ENCODE measurements at regions not wholly inside any gene's neighbourhood (a gene's known extent, or its start where the extent isn't known, plus 50 kb on each side); places are given as distances from the start of the nearest gene placed in this dataset.
A peak's percentile ranks its signal among the peaks of the same experiment; 100 is the strongest.

DNA sequence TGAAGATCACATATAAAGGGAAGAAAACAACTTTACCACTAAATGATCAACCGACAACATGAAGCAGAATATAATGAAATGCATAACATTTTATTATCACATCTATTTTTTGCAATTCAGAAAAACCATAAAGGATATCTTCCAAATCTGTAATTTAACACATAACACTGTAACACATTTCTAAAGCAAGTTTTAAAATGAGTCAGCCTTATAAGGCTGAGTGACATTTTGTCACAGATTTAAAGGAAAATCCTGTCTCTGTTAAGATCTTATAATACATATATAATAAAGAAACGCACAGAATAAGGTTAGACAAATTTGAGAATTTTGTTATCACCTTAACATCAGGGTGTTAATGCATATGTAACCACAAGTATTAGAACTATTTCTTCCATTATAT lies 198.4 kb upstream of the RASA1 start:
- no peak for DNase-seq

DNA sequence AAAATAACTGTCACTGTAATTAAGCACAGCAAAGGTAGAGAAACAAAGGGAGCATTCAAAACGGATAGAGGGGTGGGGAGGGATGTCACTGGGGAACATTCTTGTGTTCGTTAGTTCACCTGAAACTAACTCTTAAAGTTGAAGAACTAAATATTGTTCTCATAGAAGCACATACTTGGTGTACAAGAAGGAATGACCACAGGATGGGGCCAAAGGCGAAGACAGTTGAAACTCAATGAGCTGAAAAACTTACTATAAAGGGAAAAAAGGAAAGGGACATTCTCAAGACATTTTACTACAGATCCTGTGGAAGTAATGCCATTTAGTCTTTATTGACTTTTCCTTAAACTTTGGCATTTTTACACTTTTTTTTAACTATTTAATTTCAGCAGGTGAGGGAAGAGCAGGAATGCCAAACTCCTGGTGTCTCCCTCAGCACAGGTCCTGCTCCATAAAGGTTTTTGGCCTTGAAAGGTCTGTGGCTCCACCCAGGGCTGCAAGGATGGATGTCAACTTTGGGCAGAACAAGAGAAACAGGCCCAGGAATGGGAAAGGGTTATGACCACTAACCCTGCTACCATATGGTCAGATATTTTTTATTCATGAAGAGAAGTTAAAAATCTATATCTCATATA lies 197.6 kb upstream of the RASA1 start:
- peak; percentile 42 for DNase-seq

DNA sequence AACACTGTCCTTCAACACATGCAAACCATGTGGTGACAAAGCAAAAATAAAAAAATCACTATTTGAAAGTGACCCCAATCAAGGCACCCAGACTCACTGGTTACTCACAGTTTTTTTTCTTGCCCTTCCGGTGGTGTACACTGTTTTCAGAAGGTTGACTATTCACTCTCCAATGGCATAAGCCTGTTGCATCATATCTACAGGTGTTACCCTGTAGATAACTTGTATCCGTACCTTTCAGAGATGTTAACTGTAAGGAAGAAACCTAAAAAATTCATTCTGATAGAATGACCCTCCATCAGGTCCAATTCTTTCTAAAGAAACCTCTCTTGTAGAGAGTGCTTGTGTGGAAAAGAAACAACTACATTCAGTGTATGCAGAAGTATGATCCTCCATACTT lies 193.6 kb upstream of the RASA1 start:
- no peak for DNase-seq

DNA sequence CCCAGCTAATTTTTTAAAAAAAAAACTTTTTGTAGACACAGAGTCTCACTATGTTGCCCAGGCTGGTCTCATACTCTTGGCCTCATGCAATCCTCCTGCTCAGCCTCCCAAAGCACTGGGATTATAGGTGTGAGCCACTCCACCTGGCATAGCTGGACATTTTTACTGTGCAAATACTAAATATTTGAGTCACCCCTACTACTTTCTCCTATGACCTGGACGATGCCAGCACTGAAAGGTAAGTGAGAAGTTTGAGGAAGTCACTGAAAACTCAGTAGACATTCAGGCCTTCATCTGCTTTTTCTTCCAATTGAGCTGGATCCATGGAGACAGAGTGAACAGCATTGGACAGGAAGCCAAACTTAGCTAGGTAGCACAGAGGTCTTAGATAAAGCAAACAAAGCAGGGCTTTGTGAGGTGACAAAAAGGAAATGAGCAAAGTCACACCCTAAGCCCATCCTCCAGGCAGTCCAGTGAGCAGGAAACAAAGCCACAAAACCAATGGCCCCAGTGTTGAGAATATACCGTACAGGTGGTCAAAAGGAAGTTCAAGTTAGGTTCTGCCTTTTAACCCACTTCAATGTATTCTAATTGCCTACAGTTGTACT lies 192.6 kb upstream of the RASA1 start:
- DNase-seq = no peak

DNA sequence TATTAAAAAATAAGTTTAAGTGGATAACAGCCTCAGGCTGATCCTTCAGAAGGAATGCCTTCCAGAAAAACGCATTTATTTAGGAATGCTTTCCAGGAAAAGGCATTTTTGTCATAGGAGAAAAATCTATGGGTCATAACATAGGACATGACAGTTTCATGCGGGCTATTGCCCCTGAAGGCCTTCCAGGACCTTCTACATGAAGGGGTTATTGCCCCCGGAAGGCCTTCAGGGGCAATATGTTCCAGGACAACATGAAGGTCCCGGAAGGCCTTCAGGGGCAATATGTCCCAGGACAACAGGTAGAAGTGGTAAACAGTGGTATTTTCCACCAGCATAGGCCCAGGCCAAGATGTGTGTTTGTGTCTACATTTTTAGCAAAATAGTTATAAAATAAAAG lies 191.3 kb upstream of the RASA1 start:
- no peak for DNase-seq

DNA sequence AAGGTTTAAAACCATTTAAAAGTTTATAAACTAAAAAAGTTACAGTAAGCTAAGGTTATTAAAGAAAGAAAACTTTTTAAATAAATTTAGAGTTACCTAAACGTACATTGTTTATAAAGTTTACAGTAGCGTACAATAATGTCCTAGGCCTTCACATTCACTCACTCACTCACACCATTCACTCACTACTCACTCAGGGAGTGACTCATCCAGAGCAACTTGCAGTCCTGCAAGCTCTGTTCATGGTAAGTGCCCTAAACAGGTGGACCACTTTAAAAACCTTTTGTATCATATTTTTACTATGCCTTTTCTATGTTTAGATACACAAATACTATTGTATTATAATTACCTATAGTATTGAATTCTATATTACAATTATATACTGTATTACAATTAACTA lies 190.8 kb upstream of the RASA1 start:
- no peak for DNase-seq

DNA sequence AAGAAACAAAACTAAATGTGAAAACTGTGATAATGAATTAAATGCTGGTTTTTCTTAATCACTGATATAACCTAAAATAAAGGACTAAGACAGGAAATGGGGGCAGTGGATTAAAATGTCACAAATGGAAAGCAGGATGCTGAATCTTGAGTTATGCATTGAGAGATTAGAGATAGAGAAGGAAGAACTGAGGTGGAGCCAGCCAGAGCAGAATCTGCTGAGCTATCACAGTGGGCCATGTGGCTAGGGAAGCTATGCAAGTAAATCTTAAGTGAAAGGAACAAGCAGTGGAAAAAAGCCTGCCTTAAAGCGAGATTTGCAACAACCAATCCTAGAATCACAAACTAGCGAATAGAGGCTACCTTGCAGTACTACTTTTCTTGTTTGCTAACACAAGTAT lies 188.5 kb upstream of the RASA1 start:
- peak; percentile 27 for DNase-seq

DNA sequence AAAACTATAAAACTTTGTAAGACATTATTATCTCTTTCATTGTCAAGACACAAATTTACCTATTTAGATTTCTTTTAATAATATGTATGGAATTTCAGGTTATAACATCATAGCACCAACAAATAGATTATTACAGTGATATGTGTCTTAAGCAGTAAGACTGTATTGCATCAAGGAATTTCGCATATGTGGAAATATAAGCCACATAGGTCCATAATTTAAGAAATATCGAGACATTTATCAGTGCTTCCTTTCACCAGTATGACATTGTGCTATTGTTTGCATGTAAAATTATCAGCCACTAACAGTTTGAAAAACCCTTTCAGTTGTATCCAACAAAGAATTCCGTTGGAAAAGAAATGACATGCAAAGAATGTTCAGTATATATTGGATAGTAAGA lies 186.7 kb upstream of the RASA1 start:
- peak; percentile 19 for DNase-seq

DNA sequence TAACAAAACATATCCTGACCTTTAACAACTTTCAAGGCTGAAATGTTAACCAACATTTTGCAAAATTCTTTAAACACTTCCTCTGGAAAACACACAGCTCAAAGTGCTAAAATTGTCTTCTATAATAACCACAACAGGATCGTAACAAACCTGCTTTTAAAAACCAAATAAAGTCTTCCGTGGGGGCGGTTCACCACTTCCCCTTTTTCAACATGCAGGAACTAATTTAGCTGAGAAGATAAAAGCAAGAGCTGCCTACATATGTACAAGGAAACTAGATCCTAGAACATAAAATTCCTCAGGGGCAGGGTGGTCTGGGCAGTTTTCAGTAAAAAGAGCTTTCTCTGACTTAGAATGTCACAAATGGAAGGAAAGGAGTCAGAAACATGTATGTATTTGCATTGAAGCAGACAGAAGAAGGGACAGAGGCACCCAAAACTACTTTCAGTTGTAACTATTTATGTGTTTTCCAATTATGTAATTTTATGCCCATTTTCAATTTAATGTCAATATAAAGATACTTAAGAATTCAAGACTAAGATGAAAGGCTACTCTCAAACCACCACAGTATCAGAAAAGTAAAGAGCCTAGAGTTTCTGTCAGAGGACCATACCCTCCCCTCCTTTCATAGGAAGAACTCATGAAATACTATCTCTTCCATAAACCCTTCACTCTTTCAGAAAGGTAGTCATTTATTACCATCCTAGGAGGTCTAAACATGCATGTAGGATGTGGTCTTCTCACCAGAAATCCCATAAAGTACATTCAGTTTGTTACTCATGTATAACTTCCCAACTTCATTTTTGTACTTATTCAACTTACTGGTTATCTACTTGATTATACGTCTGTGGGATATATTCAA lies 185.9 kb upstream of the RASA1 start:
- DNase-seq = peak; percentile 73

DNA sequence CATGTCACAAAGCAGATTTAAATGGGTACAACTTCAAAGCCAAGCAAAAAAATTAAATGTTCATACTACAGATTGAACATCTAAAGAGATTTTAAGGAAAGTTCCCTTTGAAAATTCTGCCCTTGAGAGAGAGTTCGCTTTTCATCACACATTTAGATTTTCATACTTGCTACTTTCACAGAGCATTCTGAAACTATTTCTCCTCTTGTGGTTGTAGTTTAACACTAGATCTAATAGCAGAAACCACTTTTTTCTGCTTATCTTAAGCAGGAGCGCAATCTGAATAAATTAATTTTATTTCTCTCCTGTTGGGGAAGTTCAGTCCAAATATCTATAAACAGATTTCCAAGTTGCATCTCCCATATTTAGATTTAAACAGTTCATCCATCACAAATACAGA lies 173.3 kb upstream of the RASA1 start:
- DNase-seq = no peak

DNA sequence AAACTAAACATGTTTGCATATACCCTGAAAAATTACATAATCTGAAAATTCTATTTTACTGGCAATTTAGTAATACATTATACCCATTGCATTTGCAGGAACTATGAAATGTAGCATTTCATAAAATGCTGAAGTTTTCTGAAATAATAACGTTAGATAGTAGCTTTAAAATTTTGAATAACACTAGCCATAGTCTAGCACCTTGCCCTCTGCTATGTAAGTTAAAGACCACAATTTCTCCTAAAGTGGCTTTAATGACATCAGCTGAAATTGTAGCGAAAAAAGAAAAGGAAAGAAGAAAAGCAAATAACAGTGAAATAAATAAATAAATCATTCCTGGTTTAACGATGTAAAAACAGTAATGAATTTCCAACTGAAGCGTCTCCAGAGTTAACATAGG lies 172.8 kb upstream of the RASA1 start:
- DNase-seq = no peak

DNA sequence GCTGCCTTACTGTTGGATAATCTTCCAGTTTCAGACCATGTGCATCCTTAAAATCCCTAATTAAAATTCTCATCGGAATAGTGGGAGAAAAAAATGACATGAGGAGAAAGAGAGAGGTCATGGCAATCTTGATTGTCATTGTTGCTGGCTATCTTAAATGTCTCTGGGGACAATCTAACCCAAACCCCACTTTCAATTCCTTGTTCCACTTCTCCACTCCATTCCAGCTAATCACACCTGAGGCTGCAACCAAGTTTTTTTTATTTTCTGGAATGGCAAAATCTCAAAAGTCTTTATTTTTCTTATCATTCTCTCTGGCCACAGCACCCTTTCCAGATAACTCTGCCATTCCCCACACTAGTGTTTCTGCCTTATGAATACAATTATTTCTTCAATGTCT lies 171.9 kb upstream of the RASA1 start:
- no peak for DNase-seq

DNA sequence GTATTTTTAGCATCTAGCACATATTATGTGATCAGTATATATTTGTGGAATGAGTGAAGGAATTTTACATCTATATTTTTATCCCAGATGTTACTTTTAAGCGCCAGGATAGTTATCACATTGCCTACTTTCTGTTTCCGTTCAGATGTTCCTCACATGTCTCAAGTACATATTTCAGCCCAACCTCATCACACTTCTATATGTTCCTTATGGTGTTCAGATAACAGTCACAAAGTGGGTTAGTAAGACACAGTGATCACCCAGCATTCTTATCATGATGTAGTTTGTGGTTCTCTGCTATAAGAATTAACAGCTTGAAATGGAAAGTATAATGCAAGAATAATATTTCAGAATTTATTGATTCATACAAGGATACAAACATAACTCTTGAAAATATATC lies 170.0 kb upstream of the RASA1 start:
- no peak for DNase-seq

DNA sequence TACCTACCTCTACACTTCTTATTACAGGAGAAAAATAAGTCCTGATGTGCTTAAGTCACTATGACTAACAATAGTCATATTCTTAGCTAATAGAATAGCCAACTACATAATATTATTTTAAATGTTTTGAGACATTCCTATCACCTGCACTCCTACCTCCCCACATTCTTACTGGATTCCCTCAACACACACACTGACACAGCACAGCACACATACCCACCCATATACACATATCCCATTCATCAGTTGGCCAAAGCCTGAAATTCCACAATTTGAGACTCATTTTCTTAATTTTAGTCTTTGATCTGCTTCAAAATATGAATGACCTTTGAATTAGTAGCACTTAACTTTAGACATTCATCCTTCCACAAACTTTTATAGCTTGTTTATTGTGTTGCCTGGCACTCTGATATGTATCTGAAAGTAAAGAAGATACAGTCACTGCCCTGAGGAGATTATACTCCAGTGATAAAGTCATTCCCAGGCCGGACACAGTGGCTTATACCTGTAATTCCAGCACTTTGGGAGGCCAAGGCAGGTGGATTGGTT lies 168.3 kb upstream of the RASA1 start:
- DNase-seq = no peak

DNA sequence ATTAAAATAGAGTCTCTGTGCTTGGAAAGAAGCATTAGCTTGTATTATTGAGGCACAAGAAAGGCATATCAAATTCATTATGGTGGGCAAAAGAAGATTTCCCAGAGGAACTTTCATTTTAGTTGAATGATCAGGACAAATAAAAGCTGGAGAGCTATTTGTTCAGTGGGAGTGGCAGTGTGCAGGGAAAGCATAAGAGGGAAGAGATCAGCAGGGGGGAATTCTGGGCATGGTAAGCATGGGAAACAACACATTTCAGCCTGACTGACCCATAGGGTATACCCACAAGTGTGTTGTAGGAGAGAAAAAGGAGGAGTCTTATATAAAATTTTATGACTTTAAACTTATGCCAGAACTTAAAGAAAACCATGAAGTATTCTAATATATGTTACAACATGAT lies 167.7 kb upstream of the RASA1 start:
- DNase-seq = no peak

DNA sequence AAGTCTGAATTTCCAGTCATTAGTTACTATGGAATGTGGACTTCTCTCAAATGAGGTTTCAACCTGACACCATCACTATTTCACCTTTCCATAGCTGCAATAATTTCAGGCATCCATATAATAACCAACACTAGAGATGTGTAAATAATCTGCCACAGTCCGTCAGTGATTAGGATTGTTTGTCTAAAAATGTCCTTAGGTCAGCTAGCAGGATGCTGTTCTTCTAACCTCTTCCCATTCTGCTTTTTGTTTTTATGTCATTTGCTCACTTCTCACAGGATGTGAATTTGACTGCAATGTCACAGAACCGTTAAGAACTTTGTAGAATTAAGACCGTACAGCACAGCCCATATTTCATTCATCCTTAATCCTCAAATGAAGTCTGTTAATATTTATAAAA lies 166.4 kb upstream of the RASA1 start:
- no peak for DNase-seq

DNA sequence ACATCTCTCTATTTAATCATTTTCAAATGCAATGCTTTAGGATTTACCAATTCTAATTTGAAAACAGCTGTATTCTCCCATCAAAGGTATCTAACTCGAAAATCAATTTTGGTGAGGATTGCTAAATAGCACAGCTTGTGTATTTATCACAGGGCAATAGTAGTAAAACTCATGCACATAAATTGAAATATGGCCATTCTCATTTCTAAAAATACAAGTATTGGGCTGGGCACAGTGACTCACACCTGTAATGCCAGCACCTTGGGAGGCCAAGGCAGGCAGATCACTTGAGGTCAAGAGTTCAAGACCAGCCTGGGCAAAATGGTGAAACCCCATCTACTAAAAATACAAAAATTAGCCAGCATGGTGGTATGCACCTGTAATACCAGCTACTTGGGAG lies 164.8 kb upstream of the RASA1 start:
- no peak for DNase-seq

DNA sequence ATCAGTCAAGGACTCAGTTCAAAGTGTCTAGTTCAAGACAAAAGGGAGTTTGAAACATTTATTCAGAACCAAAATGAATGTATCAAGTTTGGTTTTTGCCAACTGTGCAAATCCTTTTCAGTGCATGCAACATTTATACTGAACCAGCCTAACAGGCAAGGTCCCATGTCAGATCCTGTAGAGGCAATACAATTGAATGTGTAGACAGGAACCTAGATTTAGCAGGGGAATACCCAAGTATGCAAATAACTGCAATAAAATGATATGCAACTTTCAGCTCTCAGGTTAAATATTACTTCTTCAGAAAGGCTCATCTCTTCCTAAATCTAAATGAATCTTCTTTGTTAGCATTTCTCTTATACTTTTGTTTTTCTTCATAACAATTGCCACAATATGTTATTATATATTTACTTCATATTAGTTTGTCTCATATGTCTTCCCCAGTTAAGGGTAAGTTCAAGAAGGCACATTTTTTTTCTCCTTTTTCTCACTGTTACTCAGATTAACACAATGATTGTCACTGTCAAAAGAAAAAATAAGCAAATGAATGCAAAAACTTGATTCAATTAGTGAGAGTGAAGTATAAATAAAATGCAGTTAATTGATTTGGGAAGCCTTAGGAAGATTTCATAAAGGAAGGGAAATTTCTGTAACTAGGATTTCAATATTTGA lies 163.9 kb upstream of the RASA1 start:
- no peak for DNase-seq

DNA sequence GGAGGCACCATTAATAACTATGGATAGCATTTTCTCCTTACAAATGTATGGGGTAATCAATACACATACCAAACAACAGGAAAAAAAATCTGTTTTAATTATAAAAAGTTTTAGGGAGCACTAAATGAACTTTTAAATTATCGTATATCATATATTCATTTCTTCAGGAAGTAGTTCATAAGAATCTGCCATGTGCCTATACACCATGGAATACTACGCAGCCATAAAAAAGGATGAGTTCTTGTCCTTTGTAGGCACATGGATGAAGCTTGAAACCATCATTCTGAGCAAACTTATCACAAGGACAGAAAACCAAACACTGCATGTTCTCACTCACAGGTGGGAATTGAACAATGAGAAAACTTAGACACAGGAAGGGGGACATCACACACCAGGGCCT lies 162.1 kb upstream of the RASA1 start:
- DNase-seq = no peak

DNA sequence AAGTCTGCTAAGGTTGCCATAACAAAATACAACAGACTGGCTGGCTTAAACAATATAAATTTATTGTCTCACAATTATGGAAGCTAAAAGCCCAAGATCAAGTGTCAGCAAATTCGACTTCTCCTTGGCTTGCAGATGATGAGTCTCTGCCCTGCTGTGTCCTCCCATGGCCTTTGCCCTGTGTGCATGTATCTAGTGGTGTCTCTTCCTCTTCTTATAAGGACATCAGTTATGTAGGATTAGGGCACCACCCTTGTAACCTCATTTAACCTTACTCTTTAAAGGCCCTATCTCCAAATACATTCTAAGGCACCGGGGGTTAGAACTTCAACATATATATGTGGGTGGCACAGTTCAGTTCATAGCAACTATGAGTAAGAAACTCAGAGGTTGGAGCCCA lies 157.9 kb upstream of the RASA1 start:
- DNase-seq = no peak

DNA sequence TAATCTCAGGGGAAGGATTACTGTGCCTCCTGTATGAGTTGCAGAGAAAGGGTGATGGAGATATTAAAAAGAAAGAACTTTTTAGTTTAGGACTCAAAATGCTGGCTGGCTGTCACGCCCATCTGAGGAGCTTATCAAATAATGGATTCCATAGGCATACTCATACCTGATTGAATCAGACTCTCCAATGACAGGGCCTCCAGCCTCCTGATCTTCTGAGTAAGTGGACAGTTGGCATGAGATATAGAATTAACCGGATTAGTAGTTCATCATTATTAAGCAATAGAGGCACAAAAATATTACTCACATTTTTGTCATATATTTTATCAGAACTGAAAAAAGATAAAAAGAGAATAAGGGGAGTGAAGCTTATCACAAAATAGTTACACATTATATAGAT lies 157.0 kb upstream of the RASA1 start:
- DNase-seq = no peak

DNA sequence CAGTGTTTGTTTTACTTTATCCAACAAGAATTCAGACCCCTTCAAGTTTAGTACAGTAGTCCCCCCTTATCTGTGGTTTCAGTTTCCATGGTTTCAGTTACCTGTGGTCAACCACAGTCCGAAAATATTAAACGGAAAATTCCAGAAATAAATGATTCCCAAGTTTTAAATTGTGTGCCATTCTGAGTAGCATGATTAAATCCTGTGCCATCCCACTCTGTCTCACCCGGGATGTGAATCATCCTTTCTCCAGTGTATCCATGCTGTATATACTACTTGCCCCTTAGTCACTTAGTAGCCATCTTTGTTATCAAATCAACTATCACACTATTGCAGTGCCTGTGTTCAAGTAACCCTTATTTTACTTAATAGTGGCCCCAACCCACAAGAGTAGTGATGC lies 153.8 kb upstream of the RASA1 start:
- no peak for DNase-seq

DNA sequence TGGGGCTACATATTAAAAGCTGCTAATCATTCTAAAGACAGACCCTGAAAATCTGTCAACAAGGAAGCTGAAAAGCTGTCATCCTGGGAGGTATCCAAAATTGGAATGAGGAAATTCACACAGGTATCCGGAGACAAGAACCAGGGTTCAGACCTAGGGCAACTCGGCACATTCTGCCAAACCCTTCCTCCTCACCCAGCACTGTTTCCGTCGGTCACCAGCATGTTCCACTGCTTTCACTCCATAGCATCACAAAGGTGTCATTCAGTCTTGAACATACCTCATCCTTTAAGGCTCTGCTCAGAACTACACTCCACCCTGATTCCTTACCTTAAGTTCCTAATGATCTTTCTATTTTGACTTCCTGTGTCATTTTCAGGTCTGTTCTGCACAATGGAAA lies 153.1 kb upstream of the RASA1 start:
- DNase-seq = no peak
